ENCODE measurements at regions not wholly inside any gene's neighbourhood (a gene's known extent, or its start where the extent isn't known, plus 50 kb on each side); places are given as distances from the start of the nearest gene placed in this dataset.

DNA sequence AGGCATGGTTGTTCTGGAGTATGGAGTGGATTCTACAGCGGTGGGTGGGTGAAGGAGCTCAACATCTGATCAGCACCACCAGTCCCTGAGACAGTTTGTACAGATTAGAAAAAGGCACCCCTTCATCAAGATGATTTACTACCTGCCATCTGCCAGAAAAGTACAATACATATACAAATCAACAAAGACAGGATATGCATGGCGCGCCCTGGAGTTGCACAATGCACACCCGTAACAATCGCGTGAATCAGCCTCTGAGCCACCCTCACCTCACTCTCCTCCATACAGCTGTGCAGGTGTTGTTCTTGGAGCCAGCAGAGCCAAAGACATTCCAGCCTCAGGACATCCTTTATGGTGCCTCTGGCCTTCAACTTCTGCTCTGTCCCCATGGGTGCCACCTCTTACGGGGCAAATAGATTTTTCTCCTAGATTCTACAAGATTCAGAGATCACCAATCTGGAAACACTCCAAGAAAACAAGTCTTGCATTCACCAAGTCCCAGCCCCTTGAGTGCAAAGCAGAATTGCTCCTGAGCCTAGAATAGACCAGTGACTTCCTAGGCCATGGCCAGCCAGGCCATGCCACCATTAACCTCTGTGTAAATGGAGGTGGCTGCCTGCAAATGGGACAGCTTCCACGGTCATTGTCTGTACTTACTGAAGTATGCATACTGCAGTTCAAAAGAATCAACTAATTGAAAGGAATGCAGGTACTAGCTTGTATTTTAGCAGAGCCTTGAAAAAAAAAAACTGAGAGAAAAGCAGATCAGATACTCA, 490.9 kb downstream of the SOX6 start:
- H3K27me3 ChIP-seq, result no peaks in the 10 kb centered on the region
- H3K4me3 ChIP-seq, result no peak overlapping the region
- no peak overlapping the region for H3K27ac ChIP-seq
- H3K9me3 ChIP-seq, result no peaks in the 10 kb centered on the region
- WGBS, 2 donors (ENCODE audit: low coverage in 1 of 2), result 90 to 96% methylated on average over 7 to 8 of the region's 8 CpGs
- no peak for ATAC-seq
- H3K36me3 ChIP-seq, result no peaks in the 10 kb centered on the region
- no peaks in the 10 kb centered on the region for H3K4me1 ChIP-seq
- TF ChIP-seq EP300 (IDR thresholded peaks at IDR 0.05) (no peak), POLR2A (IDR thresholded peaks at IDR 0.05) (no peak), POLR2AphosphoS5 (IDR thresholded peaks at IDR 0.05) (no peak)
- TF ChIP-seq, protein P1, sequence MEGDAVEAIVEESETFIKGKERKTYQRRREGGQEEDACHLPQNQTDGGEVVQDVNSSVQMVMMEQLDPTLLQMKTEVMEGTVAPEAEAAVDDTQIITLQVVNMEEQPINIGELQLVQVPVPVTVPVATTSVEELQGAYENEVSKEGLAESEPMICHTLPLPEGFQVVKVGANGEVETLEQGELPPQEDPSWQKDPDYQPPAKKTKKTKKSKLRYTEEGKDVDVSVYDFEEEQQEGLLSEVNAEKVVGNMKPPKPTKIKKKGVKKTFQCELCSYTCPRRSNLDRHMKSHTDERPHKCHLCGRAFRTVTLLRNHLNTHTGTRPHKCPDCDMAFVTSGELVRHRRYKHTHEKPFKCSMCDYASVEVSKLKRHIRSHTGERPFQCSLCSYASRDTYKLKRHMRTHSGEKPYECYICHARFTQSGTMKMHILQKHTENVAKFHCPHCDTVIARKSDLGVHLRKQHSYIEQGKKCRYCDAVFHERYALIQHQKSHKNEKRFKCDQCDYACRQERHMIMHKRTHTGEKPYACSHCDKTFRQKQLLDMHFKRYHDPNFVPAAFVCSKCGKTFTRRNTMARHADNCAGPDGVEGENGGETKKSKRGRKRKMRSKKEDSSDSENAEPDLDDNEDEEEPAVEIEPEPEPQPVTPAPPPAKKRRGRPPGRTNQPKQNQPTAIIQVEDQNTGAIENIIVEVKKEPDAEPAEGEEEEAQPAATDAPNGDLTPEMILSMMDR (IDR thresholded peaks at IDR 0.05), result no peak

DNA sequence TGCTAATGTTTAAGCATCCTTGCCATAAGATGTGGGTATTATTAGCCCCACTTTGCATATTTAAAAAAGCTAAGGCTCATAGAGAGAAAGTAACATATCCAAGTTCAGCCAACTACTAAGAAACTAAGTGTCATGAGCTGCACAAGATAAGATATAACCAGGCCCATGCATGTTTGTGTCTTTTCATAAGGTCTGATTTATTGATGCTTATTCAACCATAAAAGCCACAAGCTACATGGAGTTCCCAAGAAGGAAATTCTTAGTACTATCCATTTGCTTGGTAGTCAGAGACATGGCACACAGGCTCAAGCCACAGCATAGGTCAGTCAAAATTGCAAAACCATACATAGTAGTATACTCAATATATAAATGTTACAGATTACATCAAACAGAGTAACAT, 488.5 kb downstream of the SOX6 start:
- H3K36me3 ChIP-seq, result no peaks in the 10 kb centered on the region
- H3K4me1 ChIP-seq, result no peaks in the 10 kb centered on the region
- H3K4me3 ChIP-seq, result no peak overlapping the region
- no peak overlapping the region for H3K27ac ChIP-seq
- ATAC-seq, result no peak
- no peaks in the 10 kb centered on the region for H3K9me3 ChIP-seq
- TF ChIP-seq, protein P1 (IDR thresholded peaks at IDR 0.05), result no peak
- TF ChIP-seq POLR2A (IDR thresholded peaks at IDR 0.05) (no peak), EP300 (IDR thresholded peaks at IDR 0.05) (no peak), POLR2AphosphoS5 (IDR thresholded peaks at IDR 0.05) (no peak)
- no peaks in the 10 kb centered on the region for H3K27me3 ChIP-seq

DNA sequence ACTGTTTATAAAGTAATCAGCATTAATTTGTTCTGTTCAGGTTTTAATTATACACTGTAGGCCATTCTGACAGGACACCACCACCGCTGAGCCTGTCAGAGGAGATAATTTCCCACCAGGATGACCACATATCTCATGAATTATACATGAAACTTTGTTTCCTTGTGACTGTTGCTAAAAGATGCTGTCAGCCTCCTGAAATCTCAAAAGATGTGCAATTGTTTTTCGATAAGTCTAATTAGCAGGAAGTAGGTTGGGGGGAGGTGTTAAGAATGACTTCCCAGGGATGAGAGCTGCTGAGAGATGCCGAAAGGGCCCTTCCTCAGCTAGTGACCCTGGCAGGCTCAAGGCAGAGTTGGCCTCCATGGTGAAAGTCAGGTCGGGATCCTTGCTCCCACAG, 485.4 kb downstream of the SOX6 start:
- Histone ChIP-seq H3K4me3 (no peak overlapping the region), H3K27me3 (no peaks in the 10 kb centered on the region), H3K27ac (no peak overlapping the region), H3K9me3 (no peaks in the 10 kb centered on the region), H3K36me3 (no peaks in the 10 kb centered on the region), H3K4me1 (no peaks in the 10 kb centered on the region)
- TF ChIP-seq POLR2A (IDR thresholded peaks at IDR 0.05), result no peak
- TF ChIP-seq, protein P1 (IDR thresholded peaks at IDR 0.05), result no peak
- TF ChIP-seq EP300 (IDR thresholded peaks at IDR 0.05), result no peak
- TF ChIP-seq POLR2AphosphoS5 (IDR thresholded peaks at IDR 0.05), result no peak
- 77 to 100% methylated on average over 4 of the region's 4 CpGs for WGBS, 2 donors (ENCODE audit: low coverage in 1 of 2)
- no peak for ATAC-seq

DNA sequence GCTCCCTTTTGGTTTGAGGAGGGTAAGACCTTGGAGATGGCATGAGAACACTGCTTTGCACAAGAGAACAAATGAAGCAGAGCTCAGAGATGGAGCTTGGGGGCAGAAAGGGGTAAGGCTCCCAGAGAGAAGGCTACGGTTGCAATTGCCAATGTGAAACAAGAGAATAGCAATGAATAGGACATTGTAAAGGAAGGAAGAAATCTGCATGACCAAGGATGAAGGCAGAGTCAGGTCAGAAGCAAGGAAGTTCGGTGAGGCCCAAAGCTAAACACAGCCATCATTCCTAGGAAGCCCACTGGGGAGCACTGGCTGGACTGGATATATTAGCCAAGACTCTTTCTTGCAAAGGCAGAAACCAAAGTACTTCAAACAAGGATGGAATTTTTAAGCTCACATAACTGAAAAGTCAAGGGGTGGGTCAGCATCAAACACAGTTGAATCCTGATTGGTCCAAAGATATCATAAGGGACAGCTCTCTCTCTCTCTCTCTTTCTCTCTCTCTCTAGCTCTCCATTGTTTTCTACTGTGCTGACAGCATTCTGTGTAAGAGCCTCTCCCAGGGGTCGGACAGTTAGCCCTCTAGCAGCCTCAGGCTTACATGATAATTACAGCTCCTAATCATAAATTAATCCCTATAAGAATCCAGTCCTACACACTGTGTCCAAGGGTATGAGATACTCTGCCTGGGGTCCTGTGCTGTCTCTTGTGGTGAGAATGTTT, 484.3 kb downstream of the SOX6 start:
- WGBS, 2 donors (ENCODE audit: low coverage in 1 of 2), result 89 to 100% methylated on average over 2 to 3 of the region's 3 CpGs
- Histone ChIP-seq H3K4me1 (no peaks in the 10 kb centered on the region), H3K36me3 (no peaks in the 10 kb centered on the region), H3K27me3 (no peaks in the 10 kb centered on the region), H3K4me3 (no peak overlapping the region), H3K9me3 (no peaks in the 10 kb centered on the region), H3K27ac (no peak overlapping the region)
- ATAC-seq, result no peak
- no peak for TF ChIP-seq EP300 (IDR thresholded peaks at IDR 0.05)
- no peak for TF ChIP-seq POLR2AphosphoS5 (IDR thresholded peaks at IDR 0.05)
- no peak for TF ChIP-seq POLR2A (IDR thresholded peaks at IDR 0.05)
- TF ChIP-seq, protein P1 (IDR thresholded peaks at IDR 0.05), result no peak

DNA sequence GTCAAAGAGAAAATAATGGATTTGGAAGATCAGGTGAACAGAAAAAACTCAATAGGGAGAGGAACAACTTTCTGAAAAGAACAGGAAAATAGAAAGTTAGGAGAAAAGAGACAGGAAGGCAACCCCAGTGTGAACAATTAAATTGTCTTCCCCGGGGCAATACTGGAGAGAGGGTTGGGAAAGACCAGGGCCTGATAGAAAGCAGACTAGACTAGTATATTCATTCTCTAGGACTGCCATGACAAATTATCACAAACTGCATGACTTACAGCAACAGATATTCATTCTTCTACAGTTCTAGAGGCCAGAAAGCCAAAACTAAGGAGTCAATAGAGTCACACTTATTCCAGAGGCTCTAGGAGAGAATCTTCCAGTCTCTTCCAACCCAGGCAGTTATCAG, 482.8 kb downstream of the SOX6 start:
- no peak for TF ChIP-seq EP300 (IDR thresholded peaks at IDR 0.05)
- no peak for TF ChIP-seq POLR2A (IDR thresholded peaks at IDR 0.05)
- TF ChIP-seq, protein P1 (IDR thresholded peaks at IDR 0.05), result no peak
- no peak for TF ChIP-seq POLR2AphosphoS5 (IDR thresholded peaks at IDR 0.05)
- H3K36me3 ChIP-seq, result no peaks in the 10 kb centered on the region
- H3K4me3 ChIP-seq, result no peak overlapping the region
- no peak overlapping the region for H3K27ac ChIP-seq
- H3K27me3 ChIP-seq, result no peaks in the 10 kb centered on the region
- H3K4me1 ChIP-seq, result no peaks in the 10 kb centered on the region
- no peak for ATAC-seq
- 77 to 90% methylated on average over 1 of the region's 1 CpG for WGBS, 2 donors (ENCODE audit: low coverage in 1 of 2)
- no peaks in the 10 kb centered on the region for H3K9me3 ChIP-seq
